ENCODE measurements at regions not wholly inside any gene's neighbourhood (a gene's known extent, or its start where the extent isn't known, plus 50 kb on each side); places are given as distances from the start of the nearest gene placed in this dataset.
A peak's percentile ranks its signal among the peaks of the same experiment; 100 is the strongest.
"Not testable (repeated sequence)": the region's sequence is repeated elsewhere in the genome, so short reads cannot be mapped to it uniquely, and the experiment has no call there.

GRCh38 chr2:185393091-185393490, 345.5 kb upstream of the FSIP2 start:
- no peak for DNase-seq

DNA sequence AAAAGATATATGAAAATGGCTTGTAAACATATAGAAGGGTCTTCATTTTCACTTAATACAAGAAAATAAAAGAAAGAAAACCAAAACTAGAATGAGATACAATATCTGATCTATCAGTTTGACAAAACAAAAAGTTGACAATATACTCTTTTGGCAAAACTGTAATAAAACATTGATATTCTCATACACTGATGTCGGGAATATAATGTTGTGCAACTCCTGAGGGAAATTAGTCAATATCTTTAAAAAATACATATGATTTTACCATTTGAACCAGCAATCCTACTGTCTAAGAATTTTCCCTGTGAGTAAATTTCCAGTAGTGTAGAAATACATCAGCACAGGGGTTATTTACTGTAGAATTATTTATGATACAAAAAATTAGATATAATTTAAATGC, 336.1 kb upstream of the FSIP2 start:
- DNase-seq, result no peak

DNA sequence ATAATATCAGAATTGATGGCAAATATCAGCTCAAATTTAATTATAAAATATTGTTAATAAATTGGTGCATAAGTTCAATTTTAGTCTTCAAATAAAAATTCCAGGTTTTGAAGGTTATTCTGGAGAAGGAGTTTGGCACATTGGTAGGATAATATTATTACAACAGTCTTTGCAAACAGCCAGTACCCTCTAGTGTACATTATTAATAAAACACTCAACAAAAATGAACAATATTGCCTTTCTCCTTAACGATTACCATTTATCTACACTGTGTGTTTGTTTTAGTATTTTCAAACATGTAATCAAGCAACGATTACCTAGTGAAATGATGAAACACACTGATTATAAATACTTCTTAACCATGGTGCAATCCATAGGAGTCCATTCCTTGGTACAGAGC, 334.0 kb upstream of the FSIP2 start:
- no peak for DNase-seq

DNA sequence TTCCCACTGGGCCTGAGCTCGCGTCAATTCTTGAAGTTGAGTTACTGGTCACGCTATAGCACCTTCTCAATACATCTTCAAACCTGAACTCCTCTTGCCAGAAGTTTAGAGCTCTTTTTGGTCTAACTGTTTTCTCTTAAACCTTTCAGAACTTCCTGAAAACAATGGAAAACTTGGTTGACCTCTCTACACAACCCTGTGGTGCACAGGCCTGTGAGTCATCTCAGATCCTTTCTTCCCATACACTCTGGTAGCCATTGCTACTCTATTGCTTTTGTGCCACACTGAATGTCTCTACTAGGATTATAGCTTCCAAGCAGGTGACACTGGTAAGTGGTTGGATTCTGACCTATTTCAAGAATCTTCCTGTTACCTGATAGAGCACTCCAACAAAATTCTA, 321.5 kb upstream of the FSIP2 start:
- no peak for DNase-seq

GRCh38 chr2:185417688-185418087, 320.9 kb upstream of the FSIP2 start:
- DNase-seq, result no peak

DNA sequence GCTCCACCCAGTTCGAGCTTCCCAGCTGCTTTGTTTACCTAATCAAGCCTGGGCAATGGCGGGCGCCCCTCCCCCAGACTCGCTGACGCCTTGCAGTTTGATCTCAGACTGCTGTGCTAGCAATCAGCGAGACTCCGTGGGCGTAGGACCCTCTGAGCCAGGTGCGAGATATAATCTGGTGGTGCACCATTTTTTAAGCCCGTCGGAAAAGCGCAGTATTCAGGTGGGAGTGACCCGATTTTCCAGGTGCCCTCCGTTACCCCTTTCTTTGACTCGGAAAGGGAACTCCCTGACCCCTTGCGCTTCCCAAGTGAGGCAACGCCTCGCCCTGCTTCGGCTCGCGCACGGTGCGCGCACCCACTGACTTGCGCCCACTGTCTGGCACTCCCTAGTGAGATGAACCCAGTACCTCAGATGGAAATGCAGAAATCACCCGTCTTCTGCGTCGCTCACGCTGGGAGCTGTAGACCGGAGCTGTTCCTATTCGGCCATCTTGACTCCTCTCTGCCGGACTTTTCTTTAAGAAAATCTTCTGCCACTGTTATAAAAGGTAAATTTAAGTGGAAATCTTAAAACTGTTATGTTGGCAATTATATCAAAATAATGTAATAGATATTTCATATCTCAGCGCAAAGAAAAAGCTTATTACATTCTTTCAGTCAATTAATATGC, 313.5 kb upstream of the FSIP2 start:
- peak; percentile 1 for DNase-seq

DNA sequence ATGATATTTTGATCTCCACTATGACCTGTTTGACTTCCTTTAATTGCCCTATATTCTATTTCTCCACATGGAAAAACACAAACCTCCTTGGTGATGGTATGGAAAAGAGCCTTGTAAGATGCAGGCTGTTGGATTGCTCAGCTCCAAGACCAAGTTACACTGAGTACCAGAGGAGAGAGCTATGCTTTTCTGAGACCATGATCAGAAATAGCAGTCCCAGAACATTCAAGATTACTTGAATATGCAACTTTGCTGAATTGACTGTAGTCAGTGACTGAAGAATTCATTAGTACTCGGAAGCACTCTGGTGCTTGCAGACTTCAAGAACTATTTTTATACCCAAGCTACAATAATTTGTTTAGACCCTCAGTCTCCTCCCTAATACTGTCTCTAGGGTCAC, 310.6 kb upstream of the FSIP2 start:
- no peak for DNase-seq

- DNase-seq, result no peak
Observed at GRCh38 chr2:185433824-185434223, 304.8 kb upstream of the FSIP2 start.

GRCh38 chr2:185436787-185437372, 301.7 kb upstream of the FSIP2 start:
- no peak for DNase-seq

DNA sequence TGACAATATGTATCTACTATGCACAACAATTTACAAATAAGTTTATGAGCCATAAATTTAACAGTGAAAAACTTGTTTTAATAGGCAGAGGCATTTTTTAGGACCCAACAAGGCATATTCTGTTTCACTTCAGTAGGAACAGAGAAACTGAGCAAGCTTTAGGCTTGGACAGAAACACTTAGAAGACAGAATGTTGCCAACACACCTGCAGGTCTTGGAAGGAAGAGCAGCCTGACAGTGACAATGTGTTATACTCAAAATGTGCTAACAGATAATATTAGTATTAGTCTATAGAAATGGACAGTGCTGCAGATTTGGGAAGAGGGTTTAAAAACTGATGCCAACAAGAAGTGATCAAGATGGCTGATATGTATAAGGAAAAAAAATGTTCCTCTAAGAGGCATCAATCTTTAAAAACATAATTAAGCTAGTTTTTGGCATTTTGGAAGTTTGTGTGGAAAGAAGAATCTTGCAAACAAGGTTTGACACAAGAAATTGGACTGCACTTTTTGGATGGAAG, 297.1 kb upstream of the FSIP2 start:
- DNase-seq, result no peak

DNA sequence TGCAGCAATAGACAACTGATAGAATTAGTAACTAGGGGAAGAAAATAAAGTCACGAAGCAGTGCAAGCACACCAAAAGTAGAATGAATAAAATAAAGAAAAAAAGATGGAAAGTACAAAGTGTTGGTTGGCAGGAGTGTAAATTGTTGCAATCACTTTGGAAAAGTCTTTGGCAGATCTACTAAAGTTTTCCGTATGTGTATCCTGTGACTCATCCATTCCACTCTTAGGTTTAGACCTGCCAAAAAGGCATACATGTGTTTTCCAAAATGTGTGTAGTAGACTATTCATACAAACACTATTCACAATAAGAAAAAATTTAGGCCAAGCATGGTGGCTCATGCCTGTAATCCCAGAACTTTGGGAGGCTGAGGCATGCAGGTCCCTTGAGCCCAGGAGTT, 282.1 kb upstream of the FSIP2 start:
- DNase-seq, result no peak

DNA sequence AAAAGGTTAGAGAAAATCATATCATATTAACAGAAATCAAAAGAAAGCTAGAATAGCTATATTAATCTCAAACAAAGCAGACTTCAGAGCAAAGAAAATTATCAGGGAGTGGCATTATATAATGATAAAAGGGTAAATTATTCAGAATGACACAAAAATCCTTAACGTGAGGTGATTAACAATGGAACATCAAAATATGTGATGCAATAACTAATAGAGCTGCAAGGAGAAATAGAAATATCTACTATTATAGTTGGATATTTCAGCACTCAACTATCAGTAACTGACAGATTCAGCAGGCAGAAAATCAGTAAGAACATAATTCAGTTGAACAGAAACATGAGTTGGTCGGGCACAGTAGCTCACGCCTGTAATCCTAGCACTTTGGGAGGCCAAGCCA, 275.1 kb upstream of the FSIP2 start:
- DNase-seq, result no peak

- DNase-seq, result no peak
Observed at GRCh38 chr2:185466915-185467314, 271.7 kb upstream of the FSIP2 start.

- no peak for DNase-seq
Observed at GRCh38 chr2:185471441-185471840, 267.2 kb upstream of the FSIP2 start.

GRCh38 chr2:185472574-185472973, 266.0 kb upstream of the FSIP2 start:
- no peak for DNase-seq

GRCh38 chr2:185473838-185474237, 264.8 kb upstream of the FSIP2 start:
- DNase-seq, result no peak

- DNase-seq, result no peak
Observed at GRCh38 chr2:185475914-185476313, 262.7 kb upstream of the FSIP2 start.

DNA sequence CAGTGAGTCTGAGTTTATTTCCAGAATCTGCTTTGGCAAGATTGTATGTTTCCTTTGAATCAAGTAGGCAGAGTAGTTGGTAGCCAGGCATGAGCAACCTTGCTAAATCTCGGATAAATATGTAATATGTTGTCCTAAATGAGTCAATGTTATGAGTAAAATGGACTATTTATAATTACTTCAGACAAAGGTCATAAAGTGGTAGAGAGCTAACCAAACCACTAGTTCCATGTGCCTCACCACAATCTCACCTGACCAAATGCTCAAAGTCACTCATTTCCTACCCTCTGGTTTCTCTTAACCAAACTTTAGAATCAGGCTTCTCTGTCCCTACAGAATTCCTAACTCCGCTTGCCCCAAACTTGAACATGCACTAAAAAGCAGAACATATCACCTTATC, 261.2 kb upstream of the FSIP2 start:
- DNase-seq, result no peak

DNA sequence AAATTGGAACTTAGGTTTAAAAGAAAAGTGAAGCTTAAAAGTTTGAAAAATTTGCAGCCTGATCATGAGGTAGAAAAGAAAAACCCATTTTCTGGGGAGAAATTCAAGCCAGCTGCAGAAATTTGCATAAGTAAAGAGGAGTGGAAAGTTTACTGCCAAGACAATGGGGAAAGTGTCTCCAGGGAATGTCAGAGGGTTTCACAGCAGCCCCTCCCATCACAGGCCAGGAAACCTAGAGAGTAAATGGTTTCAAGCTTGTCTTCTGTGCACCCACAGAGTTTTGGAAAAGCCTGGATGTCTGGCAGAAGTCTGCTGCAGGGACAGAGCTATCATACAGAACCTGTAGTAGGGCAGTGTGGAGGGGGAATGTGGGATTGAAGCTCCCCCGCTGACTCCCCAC, 254.0 kb upstream of the FSIP2 start:
- no peak for DNase-seq

GRCh38 chr2:185502351-185502750, 236.3 kb upstream of the FSIP2 start:
- no peak for DNase-seq

DNA sequence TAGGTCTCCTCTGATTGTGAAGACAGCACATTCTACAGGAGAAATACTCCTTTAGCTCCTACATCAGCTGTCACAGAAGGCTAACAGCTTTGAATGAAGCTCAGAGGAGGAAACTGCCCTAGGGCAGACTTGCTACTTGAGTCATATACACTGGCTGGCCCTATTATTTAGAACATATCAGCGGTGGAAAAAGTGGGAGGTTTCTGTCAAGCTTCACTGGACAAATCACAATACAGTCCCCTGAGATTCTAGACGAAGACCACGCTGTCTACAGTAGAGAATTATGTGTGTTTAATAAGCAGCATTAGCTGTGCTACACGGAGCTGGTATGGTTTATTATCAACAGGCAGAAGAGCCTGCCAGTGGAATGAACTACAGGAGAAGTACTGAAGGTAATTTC, 230.9 kb upstream of the FSIP2 start:
- no peak for DNase-seq

DNA sequence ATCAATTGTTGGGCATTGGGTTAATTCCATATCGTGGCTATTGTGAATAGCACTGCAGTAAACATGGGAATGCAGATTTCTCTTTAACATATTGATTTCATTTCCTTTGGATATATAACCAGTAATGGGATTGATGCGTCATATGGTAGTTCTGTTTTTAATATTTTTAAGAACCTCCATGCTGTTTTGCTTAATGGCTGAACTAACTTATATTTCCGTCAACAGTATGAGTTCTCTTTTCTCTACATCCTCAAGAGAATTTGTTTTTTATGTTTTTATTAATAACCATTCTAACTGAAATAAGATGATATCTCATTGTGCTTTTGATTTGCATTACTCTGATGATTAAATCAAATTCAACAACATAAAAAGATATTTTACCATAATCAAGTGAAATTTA, 228.5 kb upstream of the FSIP2 start:
- no peak for DNase-seq

DNA sequence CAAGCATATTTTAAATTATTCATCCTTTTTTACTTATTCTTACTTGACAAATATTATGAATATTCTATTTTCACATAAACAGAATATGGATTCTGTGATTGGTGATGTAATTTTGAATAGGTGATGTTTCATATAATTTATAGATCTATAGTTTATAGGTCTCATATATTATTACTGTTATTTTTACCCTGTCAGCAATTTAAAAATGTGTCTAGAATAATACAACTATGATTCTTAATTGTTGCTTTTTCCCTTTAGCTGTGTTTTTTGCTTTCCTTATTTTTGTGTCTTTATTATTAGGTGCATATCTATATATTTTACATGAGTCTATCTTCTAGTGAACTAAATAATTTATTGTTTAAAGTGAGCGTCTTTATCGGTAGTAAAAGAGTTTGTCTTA, 226.7 kb upstream of the FSIP2 start:
- no peak for DNase-seq

DNA sequence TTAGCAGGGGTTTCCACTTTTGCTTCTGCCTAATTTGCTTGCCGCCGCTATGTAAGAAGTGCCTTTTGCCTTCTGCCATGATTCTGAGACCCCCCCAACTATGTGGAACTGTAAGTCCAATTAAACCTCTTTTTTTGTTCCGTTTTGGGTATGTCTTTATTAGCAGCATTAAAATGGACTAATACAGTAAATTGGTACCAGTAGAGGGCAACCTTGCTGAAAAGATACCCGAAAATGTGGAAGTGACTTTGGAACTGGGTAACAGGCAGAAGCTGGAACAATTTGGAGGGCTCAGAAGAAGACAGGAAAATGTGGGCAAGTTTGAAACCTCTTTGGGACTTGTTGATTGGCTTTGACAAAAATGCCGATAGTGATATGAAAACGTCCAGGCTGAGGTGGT, 216.1 kb upstream of the FSIP2 start:
- no peak for DNase-seq

DNA sequence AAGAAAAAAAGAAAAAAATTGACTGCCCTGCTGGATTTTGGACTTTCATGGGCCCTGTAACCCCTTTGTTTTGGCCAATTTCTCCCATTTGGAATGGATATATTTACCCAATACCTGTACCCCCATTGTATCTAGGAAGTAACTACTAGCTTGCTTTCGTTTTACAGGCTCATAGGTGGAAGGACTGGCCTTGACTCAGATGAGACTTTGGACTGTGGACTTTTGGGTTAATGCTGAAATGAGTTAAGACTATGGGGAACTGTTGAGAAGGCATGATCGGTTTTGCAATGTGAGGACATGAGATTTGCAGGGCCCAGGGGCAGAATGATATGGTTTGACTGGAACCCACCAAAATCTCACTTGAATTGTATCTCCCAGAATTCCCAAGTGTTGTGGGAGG, 214.4 kb upstream of the FSIP2 start:
- not testable (repeated sequence) for DNase-seq
